ENCODE measurements at regions not wholly inside any gene's neighbourhood (a gene's known extent, or its start where the extent isn't known, plus 50 kb on each side); places are given as distances from the start of the nearest gene placed in this dataset.

- TF ChIP-seq GATA1 (IDR thresholded peaks at IDR 0.05; ENCODE audit: low read depth, low read length) (no peak), POLR2A (IDR thresholded peaks at IDR 0.05; ENCODE audit: low read length) (no peak)
These were observed 399.9 kb upstream of the FANCL start for GRCh38 chr2:58641001-58641400.
